SK-N-SH (cell line): ENCODE measurements at regions not wholly inside any gene's neighbourhood (a gene's known extent, or its start where the extent isn't known, plus 50 kb on each side); places are given as distances from the start of the nearest gene placed in this dataset.

Experiments used
- CTCF ChIA-PET: fragments of 300-600, 350-600 bp; formaldehyde crosslinking; extraction: SDS; loops from one replicate; lab custom pipeline; 2021; lab: Yijun Ruan, JAX
- POLR2A ChIA-PET: fragments of 350-600 bp; sonication (Branson Sonifier 250); formaldehyde crosslinking; extraction: SDS; loops from one replicate; lab custom pipeline; 2020; ENCODE audit warnings: antibody characterized with exemption, inconsistent platforms; lab: Yijun Ruan, JAX
- DNase-seq: peaks from one replicate; pipeline ENCODE4 v3.0.0; 2012
- H2AFZ ChIP-seq: fragments of 200-600 bp; sonication (generic); 2 replicates; pipeline ENCODE4 v1.8.1; 2016; ENCODE audit warnings: antibody characterized with exemption, mild to moderate bottlenecking, low read depth
- H3F3A ChIP-seq: fragments of 200-600 bp; sonication (generic); replicated peaks from 2 replicates; pipeline ENCODE3; 2016; ENCODE audit warnings: antibody characterized with exemption, mild to moderate bottlenecking; ENCODE audit not compliant: insufficient read depth
- H3K27ac ChIP-seq, 2 experiments: fragments of 200-500 bp in 1 of 2; fragments of 200-600 bp in 1 of 2; sonication (Bioruptor generic) in 1 of 2; sonication (generic), shearing (Covaris generic) in 1 of 2; 2 replicates each; pipeline versions ENCODE4 v1.5.1 to v1.6.1; 2014 to 2016; ENCODE audit warnings: low read depth in 2 of 2, inconsistent platforms in 1 of 2, low read length in 1 of 2, mild to moderate bottlenecking in 1 of 2, mixed read lengths in 1 of 2
- H3K27me3 ChIP-seq: fragments of 200-600 bp; sonication (generic), shearing (Covaris generic); 2 replicates; pipeline ENCODE4 v1.6.1; 2016; ENCODE audit warnings: mixed run types; ENCODE audit not compliant: insufficient read depth
- H3K36me3 ChIP-seq, 2 experiments: fragments of 200-500 bp in 1 of 2; fragments of 200-600 bp in 1 of 2; sonication (Bioruptor generic) in 1 of 2; sonication (generic) in 1 of 2; replicated peaks in 1 of 2; 2 replicates each; pipeline versions ENCODE3 to v1.5.1; 2014 to 2016; ENCODE audit warnings: low read length in 1 of 2, mild to moderate bottlenecking in 1 of 2; ENCODE audit not compliant: insufficient read depth in 2 of 2, control insufficient read depth in 1 of 2
- H3K4me1 ChIP-seq, 2 experiments: fragments of 200-500 bp in 1 of 2; fragments of 200-600 bp in 1 of 2; sonication (Bioruptor generic) in 1 of 2; sonication (generic), shearing (Covaris generic) in 1 of 2; 2 replicates each; pipeline versions ENCODE4 v1.5.1 to v1.6.1; 2014 to 2016; ENCODE audit warnings: low read depth in 1 of 2, low read length in 1 of 2, mixed run types in 1 of 2; ENCODE audit not compliant: insufficient read depth in 2 of 2, control insufficient read depth in 1 of 2
- H3K4me2 ChIP-seq: fragments of 200-600 bp; sonication (generic), shearing (Covaris generic); 2 replicates; pipeline ENCODE4 v1.6.1; 2017; ENCODE audit warnings: mixed run types
- H3K4me3 ChIP-seq, 2 experiments: fragments of 200-500 bp in 1 of 2; fragments of 200-600 bp in 1 of 2; sonication (Bioruptor generic) in 1 of 2; sonication (generic), shearing (Covaris generic) in 1 of 2; 2 replicates each; pipeline versions ENCODE4 v1.5.1 to v1.8.1; 2014 to 2016; ENCODE audit warnings: low read depth in 2 of 2, inconsistent platforms in 1 of 2, low read length in 1 of 2, mild to moderate bottlenecking in 1 of 2, mixed read lengths in 1 of 2, moderate library complexity in 1 of 2
- H3K79me2 ChIP-seq: fragments of 200-600 bp; sonication (generic); 2 replicates; pipeline ENCODE4 v1.8.1; 2017; ENCODE audit warnings: mild to moderate bottlenecking; ENCODE audit not compliant: insufficient read depth
- H3K9ac ChIP-seq: fragments of 200-600 bp; sonication (generic); 2 replicates; pipeline ENCODE4 v1.6.1; 2017; ENCODE audit warnings: mixed run types
- H3K9me2 ChIP-seq: fragments of 200-600 bp; sonication (generic); 2 replicates; pipeline ENCODE4 v1.6.1; 2017; ENCODE audit warnings: mixed run types
- H3K9me3 ChIP-seq: fragments of 200-600 bp; sonication (generic); 2 replicates; pipeline ENCODE4 v1.6.1; 2017; ENCODE audit warnings: mixed run types, mild to moderate bottlenecking, moderate library complexity
- H4K20me1 ChIP-seq: fragments of 200-600 bp; sonication (generic); 2 replicates; pipeline ENCODE4 v1.6.1; 2017; ENCODE audit warnings: mild to moderate bottlenecking, mixed run types; ENCODE audit not compliant: insufficient read depth
- ELF1 ChIP-seq: IDR thresholded peaks from 2 replicates; pipeline ENCODE4 v1.4.0; 2012
- FOSL2 ChIP-seq: IDR thresholded peaks from 2 replicates; pipeline ENCODE4 v1.4.0; 2012; ENCODE audit warnings: low read depth, mild to moderate bottlenecking, moderate library complexity, borderline replicate concordance
- FOXM1 ChIP-seq: IDR thresholded peaks from 2 replicates; pipeline ENCODE4 v1.4.0; 2012; ENCODE audit warnings: low read depth, mild to moderate bottlenecking
- GATA2 ChIP-seq: sonication (generic); formaldehyde crosslinking; IDR thresholded peaks from 2 replicates; pipeline ENCODE4 v1.5.0; 2020; ENCODE audit warnings: mild to moderate bottlenecking, missing genetic modification reagents
- MEF2A ChIP-seq: IDR thresholded peaks from 2 replicates; pipeline ENCODE4 v1.4.0; 2012; ENCODE audit warnings: low read depth, borderline replicate concordance
- MXI1 ChIP-seq: IDR thresholded peaks from 2 replicates; pipeline ENCODE4 v1.6.1; 2012; ENCODE audit warnings: mild to moderate bottlenecking, low read depth, low read length, improper control_type of control experiment
- NFIC ChIP-seq: IDR thresholded peaks from 2 replicates; pipeline ENCODE4 v1.4.0; 2012; ENCODE audit warnings: borderline replicate concordance
- RCOR1 ChIP-seq: fragments of 150-350 bp; IDR thresholded peaks from 2 replicates; pipeline ENCODE4 v1.6.1; 2017; ENCODE audit warnings: antibody characterized with exemption, low read length
- RFX5 ChIP-seq: IDR thresholded peaks from 2 replicates; pipeline ENCODE4 v1.6.1; 2012; ENCODE audit warnings: mild to moderate bottlenecking, improper control_type of control experiment, low read length
- RXRA ChIP-seq: IDR thresholded peaks from 2 replicates; pipeline ENCODE4 v1.4.0; 2012; ENCODE audit warnings: low read depth, mild to moderate bottlenecking, borderline replicate concordance
- SIN3A ChIP-seq: IDR thresholded peaks from 2 replicates; pipeline ENCODE4 v1.6.1; 2012; ENCODE audit warnings: low read depth, mild to moderate bottlenecking, low read length, moderate library complexity, borderline replicate concordance
- TAF1 ChIP-seq: IDR thresholded peaks from 2 replicates; pipeline ENCODE4 v1.6.1; 2012; ENCODE audit warnings: low read depth, mild to moderate bottlenecking, low read length, moderate library complexity, borderline replicate concordance
- TCF12 ChIP-seq: IDR thresholded peaks from 2 replicates; pipeline ENCODE4 v1.4.0; 2012
- TEAD4 ChIP-seq: IDR thresholded peaks from 2 replicates; pipeline ENCODE4 v1.4.0; 2012; ENCODE audit warnings: mild to moderate bottlenecking, borderline replicate concordance; ENCODE audit not compliant: insufficient read depth
- WGBS: methylation state at CpG from one replicate; pipeline ENCODE4 v1.1.6; 2017; ENCODE audit warnings: low lambda C conversion rate; 5-methylcytosine and 5-hydroxymethylcytosine counted together
- TF ChIP-seq, protein P1 (sequence below): IDR thresholded peaks from 2 replicates; pipeline ENCODE4 v1.4.0; 2012; ENCODE audit warnings: low read depth
- TF ChIP-seq, protein P2 (sequence below): IDR thresholded peaks from 2 replicates; pipeline ENCODE4 v1.4.0; 2012; ENCODE audit warnings: low read depth, borderline replicate concordance
- TF ChIP-seq, protein P3 (sequence below): IDR thresholded peaks from 2 replicates; pipeline ENCODE4; 2012
- TF ChIP-seq, protein P4 (sequence below): fragments of 200-600 bp; sonication (generic); IDR thresholded peaks from 2 replicates; pipeline ENCODE4 v1.6.1; 2017; ENCODE audit warnings: antibody characterized with exemption, mild to moderate bottlenecking, moderate library complexity

DNA sequence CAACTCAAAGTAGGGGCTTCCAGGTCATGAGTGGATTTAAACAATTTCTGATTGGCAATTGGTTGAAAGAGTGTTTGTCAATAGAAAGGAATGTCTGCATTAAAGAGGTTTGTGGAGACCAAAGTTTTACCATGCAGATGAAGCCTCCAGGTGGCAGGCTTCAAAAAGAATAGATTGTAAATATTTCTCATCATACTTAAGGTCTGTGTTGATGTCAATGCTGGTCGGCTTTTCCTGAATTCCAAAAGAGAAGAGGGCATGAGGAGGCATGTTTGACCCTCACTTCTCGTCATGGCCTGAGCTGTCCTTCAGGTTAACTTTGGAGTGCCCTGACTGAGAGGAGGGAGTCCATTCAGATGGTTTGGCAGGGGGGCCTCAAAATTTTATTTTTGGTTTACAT, 125.4 kb upstream of the RFC3 start:
- no peaks in the 10 kb centered on the region for H3K9me3 ChIP-seq
- peaks cover 0 to 6% of the 10 kb centered on the region in 2 experiments; a peak in 2 of 4 replicates for H3K4me1 ChIP-seq
- H3K79me2 ChIP-seq = no peaks in the 10 kb centered on the region
- H3K9me2 ChIP-seq = no peaks in the 10 kb centered on the region
- ChIA-PET POLR2A (no interaction called here), CTCF (no interaction called here)
- no peaks in the 10 kb centered on the region for H3K36me3 ChIP-seq
- 86% methylated on average over 2 of the region's 2 CpGs for WGBS
- H4K20me1 ChIP-seq = no peaks in the 10 kb centered on the region
- H3K27me3 ChIP-seq = no peaks in the 10 kb centered on the region
- H3K4me2 ChIP-seq = no peak overlapping the region
- H2AFZ ChIP-seq = no peak overlapping the region
- DNase-seq = no peak
- peaks cover 1% of the 10 kb centered on the region for H3F3A ChIP-seq
- no peak overlapping the region for H3K27ac ChIP-seq
- TF ChIP-seq RXRA (no peak), TAF1 (no peak), ELF1 (no peak), RFX5 (no peak), NFIC (no peak), GATA2 (CRISPR knock-in tag) (no peak), TEAD4 (no peak), TCF12 (no peak), FOSL2 (no peak), RCOR1 (no peak), MXI1 (no peak), SIN3A (no peak), FOXM1 (no peak), MEF2A (no peak)
- TF ChIP-seq, protein P1, sequence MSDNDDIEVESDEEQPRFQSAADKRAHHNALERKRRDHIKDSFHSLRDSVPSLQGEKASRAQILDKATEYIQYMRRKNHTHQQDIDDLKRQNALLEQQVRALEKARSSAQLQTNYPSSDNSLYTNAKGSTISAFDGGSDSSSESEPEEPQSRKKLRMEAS = no peak
- TF ChIP-seq, protein P2, sequence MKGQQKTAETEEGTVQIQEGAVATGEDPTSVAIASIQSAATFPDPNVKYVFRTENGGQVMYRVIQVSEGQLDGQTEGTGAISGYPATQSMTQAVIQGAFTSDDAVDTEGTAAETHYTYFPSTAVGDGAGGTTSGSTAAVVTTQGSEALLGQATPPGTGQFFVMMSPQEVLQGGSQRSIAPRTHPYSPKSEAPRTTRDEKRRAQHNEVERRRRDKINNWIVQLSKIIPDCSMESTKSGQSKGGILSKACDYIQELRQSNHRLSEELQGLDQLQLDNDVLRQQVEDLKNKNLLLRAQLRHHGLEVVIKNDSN = no peak
- TF ChIP-seq, protein P3, sequence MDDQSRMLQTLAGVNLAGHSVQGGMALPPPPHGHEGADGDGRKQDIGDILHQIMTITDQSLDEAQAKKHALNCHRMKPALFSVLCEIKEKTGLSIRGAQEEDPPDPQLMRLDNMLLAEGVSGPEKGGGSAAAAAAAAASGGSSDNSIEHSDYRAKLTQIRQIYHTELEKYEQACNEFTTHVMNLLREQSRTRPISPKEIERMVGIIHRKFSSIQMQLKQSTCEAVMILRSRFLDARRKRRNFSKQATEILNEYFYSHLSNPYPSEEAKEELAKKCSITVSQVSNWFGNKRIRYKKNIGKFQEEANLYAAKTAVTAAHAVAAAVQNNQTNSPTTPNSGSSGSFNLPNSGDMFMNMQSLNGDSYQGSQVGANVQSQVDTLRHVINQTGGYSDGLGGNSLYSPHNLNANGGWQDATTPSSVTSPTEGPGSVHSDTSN = no peak
- TF ChIP-seq, protein P4, sequence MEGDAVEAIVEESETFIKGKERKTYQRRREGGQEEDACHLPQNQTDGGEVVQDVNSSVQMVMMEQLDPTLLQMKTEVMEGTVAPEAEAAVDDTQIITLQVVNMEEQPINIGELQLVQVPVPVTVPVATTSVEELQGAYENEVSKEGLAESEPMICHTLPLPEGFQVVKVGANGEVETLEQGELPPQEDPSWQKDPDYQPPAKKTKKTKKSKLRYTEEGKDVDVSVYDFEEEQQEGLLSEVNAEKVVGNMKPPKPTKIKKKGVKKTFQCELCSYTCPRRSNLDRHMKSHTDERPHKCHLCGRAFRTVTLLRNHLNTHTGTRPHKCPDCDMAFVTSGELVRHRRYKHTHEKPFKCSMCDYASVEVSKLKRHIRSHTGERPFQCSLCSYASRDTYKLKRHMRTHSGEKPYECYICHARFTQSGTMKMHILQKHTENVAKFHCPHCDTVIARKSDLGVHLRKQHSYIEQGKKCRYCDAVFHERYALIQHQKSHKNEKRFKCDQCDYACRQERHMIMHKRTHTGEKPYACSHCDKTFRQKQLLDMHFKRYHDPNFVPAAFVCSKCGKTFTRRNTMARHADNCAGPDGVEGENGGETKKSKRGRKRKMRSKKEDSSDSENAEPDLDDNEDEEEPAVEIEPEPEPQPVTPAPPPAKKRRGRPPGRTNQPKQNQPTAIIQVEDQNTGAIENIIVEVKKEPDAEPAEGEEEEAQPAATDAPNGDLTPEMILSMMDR = no peak
- no peak overlapping the region for H3K4me3 ChIP-seq
- no peak overlapping the region for H3K9ac ChIP-seq
